Pancreas (tissue), 10 donors: ENCODE measurements at regions not wholly inside any gene's neighbourhood (a gene's known extent, or its start where the extent isn't known, plus 50 kb on each side); places are given as distances from the start of the nearest gene placed in this dataset.

Source experiments
- ATAC-seq, 4 donors: fragments of 200-7000 bp; cut with Tn5 transposase; one replicate each; pipeline versions ENCODE4 v1.8.0 to v1.9.1; 2020; ENCODE audit warnings: mild to moderate bottlenecking in 4 of 4, moderate library complexity in 4 of 4
- DNase-seq, 6 donors: peaks; one replicate each; pipeline ENCODE4 v3.0.0-alpha.2; 2020
- FAIRE-seq: peaks from 2 replicates; lab custom pipeline; 2012; peaks lifted over from hg19 to GRCh38; lab: Jason Lieb, UNC
- H3K27ac ChIP-seq, 4 donors: fragments of 200-600 bp; sonication (generic); 1 replicate in 3 of 4; 2 replicates in 1 of 4; pipeline versions ENCODE4 v1.5.0 to v1.8.0; 2020
- H3K27me3 ChIP-seq, 4 donors: fragments of 200-600 bp; one replicate each; pipeline ENCODE4 v1.8.0; 2021
- H3K36me3 ChIP-seq, 3 donors: fragments of 200-600 bp; sonication (generic) in 1 of 3; one replicate each; pipeline versions ENCODE4 v1.5.0 to v1.8.0; 2020 to 2021
- H3K4me1 ChIP-seq, 3 donors: fragments of 200-600 bp; one replicate each; pipeline ENCODE4 v1.8.0; 2021
- H3K4me3 ChIP-seq, 4 donors: fragments of 200-600 bp; sonication (generic) in 2 of 4; one replicate each; pipeline versions ENCODE4 v1.5.0 to v1.8.0; 2020 to 2021
- H3K9me3 ChIP-seq, 4 donors: fragments of 200-600 bp; one replicate each; pipeline ENCODE4 v1.8.0; 2021
- WGBS, 2 donors: extraction: QIAGEN DNeasy Blood & Tissue Kit; methylation state at CpG; one replicate each; pipeline ENCODE4 v1.1.7; 2013; 5-methylcytosine and 5-hydroxymethylcytosine counted together
- intact Hi-C, 3 donors: fragments of 100-400 bp; cut with DNase I; formaldehyde crosslinking; loops; one replicate each; pipeline versions ENCODE4 v1.11.1 to v1.14.2; 2022
- TF ChIP-seq, protein P1 (sequence below), 4 donors: fragments of 200-600 bp; sonication (generic) in 3 of 4; IDR thresholded peaks; one replicate each; pipeline versions ENCODE4 v1.5.0 to v1.8.0; 2021; ENCODE audit warnings: antibody characterized with exemption in 4 of 4
- donor health status: healthy with polysubstance abuse.
- donor health status: DM: no; HTN: no; CAD: no; lungs with moderate emphysema.
- donor health status: DM: no; HTN: no; CAD: no.
- donor health status: control.
- donor health status: control.
- donor health status: Bipolar disorder and iron deficiency.
- donor health status: DM: yes; HTN: yes; CAD: no.
- donor health status: DM: no; HTN: no; CAD: no.
- donor health status: DM: no; HTN: no; CAD: no.
- donor health status: DM: yes; HTN: yes; CAD: no.

- no peak for FAIRE-seq
- Histone ChIP-seq H3K4me3 (no peak overlapping the region), H3K27me3 (no peaks in the 10 kb centered on the region), H3K27ac (no peak overlapping the region), H3K4me1 (no peaks in the 10 kb centered on the region), H3K9me3 (no peaks in the 10 kb centered on the region), H3K36me3 (no peaks in the 10 kb centered on the region)
- DNase-seq, result peak in 1 of 6 donors; percentile 52
- ATAC-seq, result no peak
- TF ChIP-seq, protein P1, sequence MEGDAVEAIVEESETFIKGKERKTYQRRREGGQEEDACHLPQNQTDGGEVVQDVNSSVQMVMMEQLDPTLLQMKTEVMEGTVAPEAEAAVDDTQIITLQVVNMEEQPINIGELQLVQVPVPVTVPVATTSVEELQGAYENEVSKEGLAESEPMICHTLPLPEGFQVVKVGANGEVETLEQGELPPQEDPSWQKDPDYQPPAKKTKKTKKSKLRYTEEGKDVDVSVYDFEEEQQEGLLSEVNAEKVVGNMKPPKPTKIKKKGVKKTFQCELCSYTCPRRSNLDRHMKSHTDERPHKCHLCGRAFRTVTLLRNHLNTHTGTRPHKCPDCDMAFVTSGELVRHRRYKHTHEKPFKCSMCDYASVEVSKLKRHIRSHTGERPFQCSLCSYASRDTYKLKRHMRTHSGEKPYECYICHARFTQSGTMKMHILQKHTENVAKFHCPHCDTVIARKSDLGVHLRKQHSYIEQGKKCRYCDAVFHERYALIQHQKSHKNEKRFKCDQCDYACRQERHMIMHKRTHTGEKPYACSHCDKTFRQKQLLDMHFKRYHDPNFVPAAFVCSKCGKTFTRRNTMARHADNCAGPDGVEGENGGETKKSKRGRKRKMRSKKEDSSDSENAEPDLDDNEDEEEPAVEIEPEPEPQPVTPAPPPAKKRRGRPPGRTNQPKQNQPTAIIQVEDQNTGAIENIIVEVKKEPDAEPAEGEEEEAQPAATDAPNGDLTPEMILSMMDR (IDR thresholded peaks at IDR 0.05), result no peak
- WGBS, 2 donors, result 72 to 90% methylated on average over 3 of the region's 3 CpGs
- intact Hi-C loops, result no loop called here
Measured at GRCh38 chr4:126616795-126617194, 1016.0 kb upstream of the INTU start.

- FAIRE-seq (no peak), DNase-seq (no peak), ATAC-seq (no peak)
- no peaks in the 10 kb centered on the region for H3K9me3 ChIP-seq
- intact Hi-C loops, result no loop called here
- no peaks in the 10 kb centered on the region for H3K4me1 ChIP-seq
- no peaks in the 10 kb centered on the region for H3K36me3 ChIP-seq
- no peak overlapping the region for H3K4me3 ChIP-seq
- no peak overlapping the region for H3K27ac ChIP-seq
- H3K27me3 ChIP-seq, result no peaks in the 10 kb centered on the region
- TF ChIP-seq, protein P1 (IDR thresholded peaks at IDR 0.05), result no peak
Measured at GRCh38 chr4:126627255-126627654, 1005.5 kb upstream of the INTU start.

DNA sequence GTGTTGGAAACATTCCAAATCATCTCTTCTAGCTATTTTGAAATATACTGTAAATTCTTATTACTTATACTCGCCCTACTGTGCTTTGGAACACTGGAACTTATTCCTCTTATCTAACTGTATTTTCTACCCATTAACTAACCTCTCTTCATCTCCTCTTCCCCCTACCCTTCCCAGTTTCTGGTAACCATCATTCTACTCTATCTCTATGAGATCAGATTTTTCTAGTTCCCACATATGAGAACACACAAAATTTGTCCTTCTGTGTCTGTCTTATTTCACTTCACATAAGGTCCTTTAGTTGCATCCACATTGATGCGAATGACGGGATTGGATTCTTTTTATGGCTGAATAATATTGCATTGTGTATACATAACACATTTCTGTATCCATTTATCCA is 1003.8 kb upstream of the INTU start:
- no peak for FAIRE-seq
- Histone ChIP-seq H3K36me3 (no peaks in the 10 kb centered on the region), H3K4me3 (no peak overlapping the region), H3K9me3 (no peaks in the 10 kb centered on the region), H3K27me3 (no peaks in the 10 kb centered on the region), H3K4me1 (no peaks in the 10 kb centered on the region), H3K27ac (no peak overlapping the region)
- TF ChIP-seq, protein P1 (IDR thresholded peaks at IDR 0.05), result no peak
- WGBS, 2 donors, result 60 to 68% methylated on average over 3 of the region's 3 CpGs
- DNase-seq, result no peak
- ATAC-seq, result no peak
- intact Hi-C loops, result no loop called here

DNA sequence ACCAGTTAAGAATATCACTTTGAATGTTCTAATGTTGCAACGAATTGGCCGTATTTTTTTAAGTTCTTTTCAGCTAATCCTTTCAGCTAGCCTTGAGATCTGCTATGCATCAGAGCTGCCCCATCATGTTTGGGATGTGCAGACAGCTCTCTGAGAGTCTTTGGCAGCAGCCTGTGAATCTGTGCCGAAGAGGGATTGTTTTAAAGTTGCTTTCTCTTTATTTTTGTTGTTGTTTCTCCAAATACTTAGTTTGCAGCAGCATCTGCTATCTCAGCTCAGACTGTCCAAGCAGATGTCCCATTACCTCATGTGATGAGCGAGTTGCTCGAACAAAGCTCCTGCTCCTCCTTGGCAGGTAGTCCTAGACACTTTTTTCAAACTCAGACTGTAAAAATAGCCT is 1002.5 kb upstream of the INTU start:
- Histone ChIP-seq H3K4me3 (no peak overlapping the region), H3K27me3 (no peaks in the 10 kb centered on the region), H3K9me3 (no peaks in the 10 kb centered on the region), H3K4me1 (no peaks in the 10 kb centered on the region), H3K36me3 (no peaks in the 10 kb centered on the region), H3K27ac (no peak overlapping the region)
- intact Hi-C loops, result no loop called here
- DNase-seq (no peak), ATAC-seq (no peak), FAIRE-seq (no peak)
- TF ChIP-seq, protein P1 (IDR thresholded peaks at IDR 0.05), result no peak
- WGBS, 2 donors, result 44 to 64% methylated on average over 5 of the region's 5 CpGs

GRCh38 chr4:126633306-126633705 is 999.5 kb upstream of the INTU start:
- intact Hi-C loops, result no loop called here
- TF ChIP-seq, protein P1 (IDR thresholded peaks at IDR 0.05), result no peak
- WGBS, 2 donors, result 72 to 88% methylated on average over 2 of the region's 2 CpGs
- no peaks in the 10 kb centered on the region for H3K4me1 ChIP-seq
- DNase-seq (no peak), ATAC-seq (no peak), FAIRE-seq (no peak)
- no peaks in the 10 kb centered on the region for H3K9me3 ChIP-seq
- no peak overlapping the region for H3K27ac ChIP-seq
- no peaks in the 10 kb centered on the region for H3K27me3 ChIP-seq
- H3K36me3 ChIP-seq, result no peaks in the 10 kb centered on the region
- H3K4me3 ChIP-seq, result no peak overlapping the region
